Esophagus muscularis mucosa (tissue), 4 donors: ENCODE measurements at regions not wholly inside any gene's neighbourhood (a gene's known extent, or its start where the extent isn't known, plus 50 kb on each side); places are given as distances from the start of the nearest gene placed in this dataset.

Experiments used
- EP300 ChIP-seq: sonication (generic); formaldehyde crosslinking; IDR thresholded peaks from one replicate; pipeline ENCODE4 v1.6.1; 2017; ENCODE audit warnings: antibody characterized with exemption
- POLR2A ChIP-seq: fragments of 450-650 bp; IDR thresholded peaks from one replicate; pipeline ENCODE4 v1.6.1; 2017; ENCODE audit warnings: antibody characterized with exemption, moderate library complexity, mild to moderate bottlenecking, low read depth
- POLR2AphosphoS5 ChIP-seq, 2 donors: sonication (generic); formaldehyde crosslinking; IDR thresholded peaks; one replicate each; pipeline ENCODE4 v1.6.1; 2017; ENCODE audit warnings: antibody characterized with exemption in 2 of 2
- TF ChIP-seq, protein P1 (sequence below), 3 experiments: fragments of 200-600 bp in 2 of 3; fragments of 450-650 bp in 1 of 3; sonication (generic) in 2 of 3; IDR thresholded peaks; one replicate each; pipeline ENCODE4 v1.5.1; 2017 to 2019; ENCODE audit warnings: antibody characterized with exemption in 3 of 3, mild to moderate bottlenecking in 2 of 3, moderate library complexity in 1 of 3

DNA sequence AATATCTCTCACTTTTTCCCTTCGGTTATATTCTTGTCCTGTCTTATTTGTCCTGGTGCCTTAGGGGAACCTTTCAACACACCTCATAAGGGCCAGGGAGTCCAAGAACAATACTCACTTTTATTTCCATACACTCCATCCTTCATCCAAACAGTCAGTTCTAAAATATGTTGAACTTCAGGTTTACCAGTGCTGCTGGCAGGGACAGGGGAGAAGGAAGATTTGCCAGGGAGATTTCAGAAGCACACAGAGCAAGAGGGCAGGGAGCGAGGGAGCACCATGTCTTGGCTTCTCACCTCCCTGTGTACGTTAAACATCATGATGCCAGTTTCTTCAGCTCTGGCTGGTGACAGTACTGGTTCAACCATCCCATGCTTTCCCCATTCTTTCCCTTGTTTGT is 631.1 kb upstream of the FAT1 start:
- TF ChIP-seq, protein P1, sequence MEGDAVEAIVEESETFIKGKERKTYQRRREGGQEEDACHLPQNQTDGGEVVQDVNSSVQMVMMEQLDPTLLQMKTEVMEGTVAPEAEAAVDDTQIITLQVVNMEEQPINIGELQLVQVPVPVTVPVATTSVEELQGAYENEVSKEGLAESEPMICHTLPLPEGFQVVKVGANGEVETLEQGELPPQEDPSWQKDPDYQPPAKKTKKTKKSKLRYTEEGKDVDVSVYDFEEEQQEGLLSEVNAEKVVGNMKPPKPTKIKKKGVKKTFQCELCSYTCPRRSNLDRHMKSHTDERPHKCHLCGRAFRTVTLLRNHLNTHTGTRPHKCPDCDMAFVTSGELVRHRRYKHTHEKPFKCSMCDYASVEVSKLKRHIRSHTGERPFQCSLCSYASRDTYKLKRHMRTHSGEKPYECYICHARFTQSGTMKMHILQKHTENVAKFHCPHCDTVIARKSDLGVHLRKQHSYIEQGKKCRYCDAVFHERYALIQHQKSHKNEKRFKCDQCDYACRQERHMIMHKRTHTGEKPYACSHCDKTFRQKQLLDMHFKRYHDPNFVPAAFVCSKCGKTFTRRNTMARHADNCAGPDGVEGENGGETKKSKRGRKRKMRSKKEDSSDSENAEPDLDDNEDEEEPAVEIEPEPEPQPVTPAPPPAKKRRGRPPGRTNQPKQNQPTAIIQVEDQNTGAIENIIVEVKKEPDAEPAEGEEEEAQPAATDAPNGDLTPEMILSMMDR (IDR thresholded peaks at IDR 0.05): no peak
- no peak for TF ChIP-seq EP300
- no peak for TF ChIP-seq POLR2AphosphoS5 (IDR thresholded peaks at IDR 0.05)
- TF ChIP-seq POLR2A: no peak
